Uterus (tissue), 3 donors: ENCODE measurements at regions not wholly inside any gene's neighbourhood (a gene's known extent, or its start where the extent isn't known, plus 50 kb on each side); places are given as distances from the start of the nearest gene placed in this dataset.

Experiments used
- DNase-seq, 2 donors: peaks; one replicate each; pipeline ENCODE4 v3.0.0-alpha.2; 2019 to 2020
- H3K27ac ChIP-seq, 2 donors: fragments of 200-600 bp; sonication (generic); 1 replicate in 1 of 2; 2 replicates in 1 of 2; pipeline ENCODE4 v1.5.1; 2016 to 2018
- H3K27me3 ChIP-seq, 2 donors: fragments of 200-600 bp; sonication (generic); one replicate each; pipeline ENCODE4 v1.5.1; 2018 to 2019; ENCODE audit warnings: control low read depth in 1 of 2
- H3K36me3 ChIP-seq, 2 donors: fragments of 200-600 bp; sonication (generic); one replicate each; pipeline ENCODE4 v1.5.1; 2019; ENCODE audit warnings: control low read depth in 1 of 2
- H3K4me1 ChIP-seq, 2 donors: fragments of 200-600 bp; sonication (generic); one replicate each; pipeline ENCODE4 v1.5.1; 2018 to 2019; ENCODE audit warnings: control low read depth in 1 of 2
- H3K4me3 ChIP-seq, 2 donors: fragments of 200-600 bp; sonication (generic); 1 replicate in 1 of 2; 2 replicates in 1 of 2; pipeline ENCODE4 v1.5.1; 2018 to 2019; ENCODE audit warnings: mild to moderate bottlenecking in 1 of 2
- H3K9me3 ChIP-seq, 2 donors: fragments of 200-600 bp; sonication (generic); one replicate each; pipeline ENCODE4 v1.5.1; 2019; ENCODE audit warnings: control low read depth in 1 of 2
- POLR2A ChIP-seq, 2 donors: fragments of 450-650 bp; IDR thresholded peaks; one replicate each; pipeline ENCODE4 v1.6.1; 2016; ENCODE audit warnings: antibody characterized with exemption in 2 of 2, mild to moderate bottlenecking in 1 of 2, moderate library complexity in 1 of 2
- intact Hi-C: fragments of 100-400 bp; cut with DNase I; formaldehyde crosslinking; loops from one replicate; pipeline ENCODE4 v1.15.1; 2023; ENCODE audit warnings: low total_unique reads
- TF ChIP-seq, protein P1 (sequence below), 4 experiments: fragments of 200-600 bp in 2 of 4; fragments of 450-650 bp in 2 of 4; sonication (generic) in 2 of 4; IDR thresholded peaks; one replicate each; pipeline ENCODE4 v1.5.1; 2016 to 2019; ENCODE audit warnings: antibody characterized with exemption in 4 of 4, mild to moderate bottlenecking in 2 of 4, moderate library complexity in 1 of 4
- donor health status: DM: yes; HTN: yes; CAD: no.

DNA sequence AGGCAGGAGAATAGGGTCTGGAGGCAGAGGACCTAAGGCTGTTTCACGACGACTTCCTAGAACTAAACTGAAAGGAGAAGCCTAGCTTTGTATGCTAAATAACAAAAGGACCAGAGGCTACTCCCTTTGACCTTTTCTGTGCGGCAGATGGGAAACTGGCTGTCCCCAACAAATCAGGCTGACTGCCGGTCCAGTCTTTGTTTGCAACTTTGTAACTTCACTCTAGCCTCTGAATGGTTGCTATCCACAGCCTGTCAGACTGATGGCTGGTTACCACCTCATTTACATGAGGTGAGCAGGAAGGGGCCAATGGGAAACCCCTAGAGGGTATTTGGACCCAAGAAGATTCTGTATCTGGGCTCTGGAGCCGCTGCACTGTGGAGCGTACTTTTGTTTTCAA, 132.6 kb upstream of the SHH start:
- H3K36me3 ChIP-seq = no peaks in the 10 kb centered on the region
- no peaks in the 10 kb centered on the region for H3K27me3 ChIP-seq
- H3K4me1 ChIP-seq = no peaks in the 10 kb centered on the region
- TF ChIP-seq, protein P1, sequence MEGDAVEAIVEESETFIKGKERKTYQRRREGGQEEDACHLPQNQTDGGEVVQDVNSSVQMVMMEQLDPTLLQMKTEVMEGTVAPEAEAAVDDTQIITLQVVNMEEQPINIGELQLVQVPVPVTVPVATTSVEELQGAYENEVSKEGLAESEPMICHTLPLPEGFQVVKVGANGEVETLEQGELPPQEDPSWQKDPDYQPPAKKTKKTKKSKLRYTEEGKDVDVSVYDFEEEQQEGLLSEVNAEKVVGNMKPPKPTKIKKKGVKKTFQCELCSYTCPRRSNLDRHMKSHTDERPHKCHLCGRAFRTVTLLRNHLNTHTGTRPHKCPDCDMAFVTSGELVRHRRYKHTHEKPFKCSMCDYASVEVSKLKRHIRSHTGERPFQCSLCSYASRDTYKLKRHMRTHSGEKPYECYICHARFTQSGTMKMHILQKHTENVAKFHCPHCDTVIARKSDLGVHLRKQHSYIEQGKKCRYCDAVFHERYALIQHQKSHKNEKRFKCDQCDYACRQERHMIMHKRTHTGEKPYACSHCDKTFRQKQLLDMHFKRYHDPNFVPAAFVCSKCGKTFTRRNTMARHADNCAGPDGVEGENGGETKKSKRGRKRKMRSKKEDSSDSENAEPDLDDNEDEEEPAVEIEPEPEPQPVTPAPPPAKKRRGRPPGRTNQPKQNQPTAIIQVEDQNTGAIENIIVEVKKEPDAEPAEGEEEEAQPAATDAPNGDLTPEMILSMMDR (IDR thresholded peaks at IDR 0.05) = no peak
- no peak for TF ChIP-seq POLR2A (IDR thresholded peaks at IDR 0.05)
- H3K4me3 ChIP-seq = no peak overlapping the region
- no peak overlapping the region for H3K27ac ChIP-seq
- no peaks in the 10 kb centered on the region for H3K9me3 ChIP-seq
- DNase-seq = no peak
- intact Hi-C loops = no loop called here

DNA sequence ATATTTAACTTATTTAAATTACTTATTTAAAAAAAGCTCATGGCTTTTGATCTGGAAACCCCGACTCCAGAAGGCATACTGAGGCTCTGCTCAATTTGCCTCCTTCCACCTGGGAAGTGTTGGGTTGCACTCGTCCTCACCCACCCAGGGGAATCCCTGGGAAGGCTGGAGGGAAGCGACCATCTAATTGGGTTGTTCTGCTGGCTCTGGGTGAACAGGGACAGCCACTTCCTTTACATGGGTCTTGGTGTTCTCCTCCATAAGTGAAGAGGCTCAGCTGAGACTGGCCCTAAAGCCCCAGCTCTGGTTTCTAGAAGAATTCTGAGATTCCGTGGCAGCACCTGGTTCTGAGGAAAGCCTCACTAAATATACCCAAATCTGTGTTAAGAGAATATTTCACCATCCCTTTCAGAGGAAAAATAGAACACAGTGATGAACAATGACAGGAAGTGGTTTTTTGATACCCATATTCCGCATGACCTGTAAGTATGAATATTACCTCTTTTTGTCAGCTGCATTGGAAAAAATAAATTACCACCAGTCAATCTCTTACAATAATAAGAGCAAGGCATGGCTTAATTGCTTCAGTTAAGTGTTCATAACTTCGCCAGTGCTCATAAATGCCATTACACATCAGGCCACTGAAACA, 131.1 kb upstream of the SHH start:
- Histone ChIP-seq H3K27me3 (no peaks in the 10 kb centered on the region), H3K27ac (no peak overlapping the region), H3K9me3 (no peaks in the 10 kb centered on the region), H3K4me1 (no peaks in the 10 kb centered on the region), H3K36me3 (no peaks in the 10 kb centered on the region), H3K4me3 (no peak overlapping the region)
- no peak for DNase-seq
- intact Hi-C loops = no loop called here
- no peak for TF ChIP-seq POLR2A (IDR thresholded peaks at IDR 0.05)
- TF ChIP-seq, protein P1 (IDR thresholded peaks at IDR 0.05) = no peak

DNA sequence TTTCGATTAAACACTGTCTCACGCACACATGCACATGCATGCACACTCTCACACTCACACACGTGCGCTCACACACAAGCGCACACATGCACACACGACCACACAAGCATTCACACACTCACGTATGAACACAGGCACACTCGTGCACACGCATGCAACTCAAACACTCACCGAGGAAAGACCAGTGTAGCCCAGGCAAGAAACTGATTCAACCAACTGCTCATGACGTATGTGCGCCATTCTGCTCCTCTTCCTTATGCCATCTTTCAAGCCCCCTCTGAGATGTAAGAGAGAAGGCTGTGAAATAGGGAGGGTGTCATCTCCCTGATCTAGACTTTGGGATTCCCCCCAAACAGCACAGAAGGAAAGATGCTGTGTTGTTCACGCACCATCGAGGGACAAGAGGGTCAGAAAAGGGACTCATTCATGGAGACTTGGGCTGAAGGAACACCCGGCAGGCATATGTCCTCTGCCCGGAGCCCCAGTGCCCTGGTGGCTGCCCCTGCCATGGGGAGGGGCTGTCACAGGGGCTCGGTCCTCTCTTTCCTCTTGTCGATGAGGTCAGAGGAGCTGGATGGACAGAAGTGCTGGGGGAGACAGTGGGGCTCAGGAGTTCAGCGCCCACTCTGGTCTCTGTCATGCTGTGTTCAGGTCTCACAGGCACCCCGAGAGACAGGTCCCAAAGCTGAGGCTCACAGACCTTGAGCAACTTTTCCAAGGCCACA, 130.1 kb upstream of the SHH start:
- DNase-seq = no peak

DNA sequence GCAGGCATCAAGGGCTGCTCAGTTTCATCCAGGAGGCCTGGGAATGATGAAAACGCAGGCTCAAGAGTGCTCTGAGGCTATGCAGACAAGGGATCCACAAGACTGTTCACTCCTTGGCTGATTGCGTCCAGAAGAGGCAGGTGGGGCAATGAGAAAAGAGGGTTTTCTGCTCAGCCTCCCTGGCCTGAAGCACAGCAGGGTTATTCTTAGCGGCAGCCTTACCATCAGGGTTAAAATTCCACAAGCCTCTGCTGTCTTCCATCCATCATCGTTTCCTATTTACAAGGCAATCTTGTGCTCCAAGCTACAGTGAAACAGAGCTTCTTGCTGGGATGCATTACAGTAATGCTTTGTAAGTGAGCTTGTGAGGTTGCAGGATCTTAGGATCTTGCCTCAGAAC, 129.4 kb upstream of the SHH start:
- Histone ChIP-seq H3K4me3 (no peak overlapping the region), H3K9me3 (no peaks in the 10 kb centered on the region), H3K27me3 (no peaks in the 10 kb centered on the region), H3K36me3 (no peaks in the 10 kb centered on the region), H3K4me1 (no peaks in the 10 kb centered on the region), H3K27ac (no peak overlapping the region)
- no peak for TF ChIP-seq POLR2A (IDR thresholded peaks at IDR 0.05)
- TF ChIP-seq, protein P1 (IDR thresholded peaks at IDR 0.05) = no peak
- no peak for DNase-seq
- intact Hi-C loops = no loop called here

More for the DNA sequence above, 130.1 kb upstream of the SHH start:
- no peak for TF ChIP-seq POLR2A (IDR thresholded peaks at IDR 0.05)
- TF ChIP-seq, protein P1 (IDR thresholded peaks at IDR 0.05) = no peak
- Histone ChIP-seq H3K36me3 (no peaks in the 10 kb centered on the region), H3K4me3 (no peak overlapping the region), H3K27ac (no peak overlapping the region), H3K9me3 (no peaks in the 10 kb centered on the region), H3K4me1 (no peaks in the 10 kb centered on the region), H3K27me3 (no peaks in the 10 kb centered on the region)
- intact Hi-C loops = no loop called here

DNA sequence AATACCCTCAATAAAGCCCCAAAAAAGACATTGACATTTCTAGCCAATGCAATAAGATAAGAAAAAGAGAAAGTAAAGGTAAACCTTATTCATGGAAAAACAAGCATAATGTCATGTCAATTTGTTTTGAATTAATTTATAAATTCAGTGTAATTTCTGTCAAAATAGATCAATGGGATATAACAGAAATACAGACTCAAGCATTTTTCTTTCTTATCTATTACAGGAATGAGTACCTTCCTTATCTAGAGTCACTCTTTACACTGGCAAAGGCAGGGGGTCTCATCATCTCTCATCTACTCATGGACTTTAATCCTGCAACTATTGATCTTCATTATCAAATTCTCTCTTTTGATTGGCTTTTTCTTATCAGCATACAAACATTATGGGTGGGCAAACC, 127.1 kb upstream of the SHH start:
- Histone ChIP-seq H3K36me3 (no peaks in the 10 kb centered on the region), H3K4me3 (no peak overlapping the region), H3K27me3 (no peaks in the 10 kb centered on the region), H3K27ac (no peak overlapping the region), H3K9me3 (no peaks in the 10 kb centered on the region), H3K4me1 (no peaks in the 10 kb centered on the region)
- no peak for DNase-seq
- no peak for TF ChIP-seq POLR2A (IDR thresholded peaks at IDR 0.05)
- TF ChIP-seq, protein P1 (IDR thresholded peaks at IDR 0.05) = no peak
- intact Hi-C loops = no loop called here
